Stimulated activated CD8-positive, alpha-beta memory T cell treated with anti-CD3 and anti-CD28 coated beads, Interleukin-7, amount 100 ng/mL, for 4 hours (primary cell): ENCODE measurements at regions not wholly inside any gene's neighbourhood (a gene's known extent, or its start where the extent isn't known, plus 50 kb on each side); places are given as distances from the start of the nearest gene placed in this dataset.

Experiments
- DNase-seq, 2 donors: peaks; one replicate each; pipeline ENCODE4 v3.0.0-alpha.2; 2020; ENCODE audit warnings: low read depth in 2 of 2

DNA sequence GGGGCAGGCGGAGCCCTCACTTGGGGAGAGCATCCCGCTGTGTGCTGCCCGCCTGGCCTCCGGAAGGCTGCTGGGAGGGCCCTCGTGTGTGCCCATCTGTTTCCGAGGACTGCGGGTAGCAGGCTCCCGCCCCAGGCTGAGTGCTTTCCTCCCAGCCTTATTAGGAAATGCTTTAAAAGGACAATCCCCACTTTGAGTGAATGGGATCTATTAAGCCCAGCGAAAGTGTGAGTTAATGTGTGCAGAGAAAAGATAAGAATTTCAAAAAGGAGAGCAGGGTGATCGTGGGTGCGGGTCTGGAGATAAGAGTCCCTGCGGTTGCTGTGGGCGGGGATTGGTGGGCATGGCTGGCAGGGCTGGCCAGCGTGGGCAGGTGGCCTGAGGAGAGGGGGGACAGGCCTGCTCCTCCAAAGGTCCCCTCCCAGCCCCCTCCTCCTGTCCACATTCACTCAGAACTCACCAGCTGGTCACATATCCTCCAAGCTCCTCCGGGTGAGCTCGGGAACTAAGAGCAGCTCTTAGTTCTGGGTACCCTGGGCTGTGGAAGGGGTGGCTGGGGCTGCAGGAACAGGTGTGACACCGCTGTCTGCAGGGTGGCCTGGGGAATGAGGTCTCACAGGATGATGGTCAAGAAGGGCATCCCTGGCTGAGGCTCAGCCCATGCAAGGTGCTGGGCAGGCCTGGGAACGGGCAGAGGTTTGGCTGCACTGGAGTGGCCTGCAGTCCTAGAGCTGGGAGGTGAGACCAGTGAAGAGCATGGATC lies 1260.3 kb downstream of the BRD1 start:
- no peak for DNase-seq

- DNase-seq = no peak
These were observed 1260.9 kb downstream of the BRD1 start for GRCh38 chr22:48566741-48567140.

DNA sequence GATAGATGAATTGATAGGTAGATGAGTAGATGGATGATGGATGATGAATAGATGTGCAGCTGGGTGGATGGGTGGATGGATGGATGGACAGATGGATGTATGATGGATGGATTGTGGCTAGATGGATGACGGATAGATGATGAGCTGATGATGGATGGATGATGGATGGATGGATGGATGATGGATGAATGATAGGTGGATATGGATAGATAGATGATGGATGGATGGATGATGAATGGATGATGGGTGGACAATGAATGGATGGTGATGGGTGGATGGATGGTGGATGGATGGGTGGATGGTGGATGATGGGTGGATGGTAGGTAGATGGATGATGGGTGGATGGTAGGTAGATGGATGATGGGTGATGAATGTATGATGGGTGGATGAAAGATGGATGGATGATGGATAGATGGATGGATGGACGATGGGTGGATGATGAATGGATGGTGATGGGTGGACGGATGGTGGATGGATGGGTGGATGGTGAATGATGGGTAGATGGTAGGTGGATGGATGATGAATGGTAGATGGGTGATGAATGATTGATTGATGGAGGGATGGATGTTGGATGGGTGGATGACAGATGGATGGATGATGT lies 1261.7 kb downstream of the BRD1 start:
- DNase-seq = no peak

DNA sequence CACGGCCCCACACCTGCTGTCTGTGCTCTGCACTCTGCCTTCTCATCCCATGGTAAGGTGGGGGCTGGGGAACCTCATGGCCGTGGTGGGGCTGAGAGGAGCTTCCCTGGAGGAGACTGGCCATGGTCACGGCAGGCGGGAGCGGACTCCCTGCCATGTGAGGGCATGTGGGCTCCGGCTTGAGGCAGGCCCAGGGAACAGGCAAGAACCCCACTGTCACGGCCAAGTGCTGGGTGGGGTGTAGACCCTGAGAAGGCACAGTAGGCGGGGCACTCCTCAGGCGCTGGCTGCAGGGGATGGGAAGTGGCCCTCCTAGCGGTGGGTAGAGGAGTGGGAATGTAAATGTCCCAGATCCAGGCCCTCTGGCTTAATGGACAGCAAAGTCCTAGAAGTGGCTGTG lies 1262.7 kb downstream of the BRD1 start:
- no peak for DNase-seq

DNA sequence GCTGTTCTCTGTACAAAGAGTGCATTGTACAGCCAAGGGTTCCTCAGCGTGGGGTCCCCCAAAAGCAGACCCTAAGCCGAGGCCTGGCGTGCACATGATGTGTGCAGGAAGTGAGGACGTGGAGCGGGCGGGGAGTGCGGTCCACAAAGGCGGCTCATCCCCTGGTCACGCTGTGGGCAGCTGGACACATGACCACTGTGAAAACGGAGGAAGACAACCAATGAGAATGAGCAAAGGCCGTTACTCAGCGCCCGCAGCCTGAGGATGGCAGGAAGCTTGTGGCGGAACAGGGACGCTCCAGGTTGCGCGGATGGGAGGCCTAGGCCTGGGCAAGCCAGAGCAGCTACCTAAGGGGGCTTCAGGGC lies 1263.7 kb downstream of the BRD1 start:
- DNase-seq = no peak

DNA sequence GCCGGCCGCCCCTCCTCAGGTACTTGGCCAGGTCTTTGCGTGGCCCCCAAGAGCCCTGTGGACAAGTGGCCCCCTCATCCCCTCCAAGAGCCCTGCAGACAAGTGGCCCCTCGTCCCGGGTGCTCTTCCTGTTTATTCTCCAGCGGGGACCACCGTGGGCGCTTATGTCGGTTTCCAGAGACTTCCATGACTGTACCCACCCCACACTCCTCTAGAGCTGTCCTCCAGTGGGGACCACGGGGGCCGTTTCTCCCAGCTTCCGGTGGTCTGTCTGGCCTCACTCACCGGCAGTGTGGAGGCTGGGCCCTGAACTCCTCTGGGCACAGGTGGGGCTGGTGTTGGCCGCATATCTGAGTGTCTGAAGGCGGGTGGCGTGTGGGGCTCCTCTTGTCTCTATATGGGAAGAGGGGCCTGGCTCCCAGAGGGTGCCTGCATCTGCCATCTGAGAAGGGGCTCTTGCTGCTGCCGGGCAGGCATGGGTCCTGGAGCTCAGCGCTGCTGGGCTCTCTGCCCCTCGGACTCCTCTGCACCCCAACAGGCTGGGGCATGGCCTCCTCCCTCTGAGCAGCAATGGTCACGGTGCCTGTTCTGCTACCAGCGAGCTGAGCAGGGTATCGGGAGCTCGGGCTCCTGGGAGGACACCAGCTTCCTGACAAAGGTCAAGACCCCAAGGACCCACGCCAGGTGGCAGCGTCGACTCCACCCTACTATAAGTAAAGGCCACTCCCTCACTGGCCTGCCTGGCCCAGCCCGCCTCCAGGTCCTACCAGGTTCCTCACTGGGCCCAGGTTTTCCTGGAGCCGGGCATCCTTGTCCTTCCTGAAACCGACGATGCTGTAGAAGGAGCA lies 1264.3 kb downstream of the BRD1 start:
- no peak for DNase-seq

DNA sequence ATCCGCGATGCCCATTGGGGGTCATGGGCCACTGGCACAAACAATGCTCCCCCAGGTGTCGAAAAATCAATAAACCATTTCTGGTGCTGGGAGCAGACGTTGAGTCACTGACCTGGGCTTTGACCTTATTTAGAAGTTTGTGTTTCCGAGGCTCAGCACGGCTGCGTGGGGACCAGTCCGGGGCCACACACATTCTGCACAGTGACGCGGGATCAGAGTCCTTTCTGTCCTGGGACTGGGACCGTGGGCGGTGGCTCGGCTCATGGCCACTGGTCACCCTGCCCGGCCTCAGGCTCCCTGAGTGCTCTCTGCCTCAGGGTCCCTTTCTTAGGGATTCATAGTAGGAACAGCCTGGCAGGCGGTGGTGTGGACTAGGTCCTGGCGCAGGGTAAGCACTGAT lies 1266.0 kb downstream of the BRD1 start:
- DNase-seq = no peak

DNA sequence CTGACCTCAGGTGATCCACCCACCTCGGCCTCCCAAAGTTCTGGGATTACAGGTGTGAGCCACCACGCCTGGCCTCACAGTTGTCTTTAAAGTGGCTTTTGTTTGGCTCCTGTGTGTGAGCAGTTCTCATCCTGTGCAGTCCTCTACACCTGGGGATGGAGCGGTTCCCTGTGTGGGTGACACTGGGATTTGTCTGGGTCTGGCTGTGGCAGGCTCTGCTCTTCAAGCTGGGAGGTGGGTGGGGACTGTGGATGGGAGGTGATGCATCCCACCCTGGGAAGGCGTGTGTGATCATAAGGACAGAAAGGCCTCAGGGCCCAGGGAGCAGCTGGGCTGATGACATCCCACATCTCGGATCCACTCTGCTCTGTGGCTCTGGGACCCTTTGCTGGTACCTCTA lies 1266.8 kb downstream of the BRD1 start:
- DNase-seq = no peak

DNA sequence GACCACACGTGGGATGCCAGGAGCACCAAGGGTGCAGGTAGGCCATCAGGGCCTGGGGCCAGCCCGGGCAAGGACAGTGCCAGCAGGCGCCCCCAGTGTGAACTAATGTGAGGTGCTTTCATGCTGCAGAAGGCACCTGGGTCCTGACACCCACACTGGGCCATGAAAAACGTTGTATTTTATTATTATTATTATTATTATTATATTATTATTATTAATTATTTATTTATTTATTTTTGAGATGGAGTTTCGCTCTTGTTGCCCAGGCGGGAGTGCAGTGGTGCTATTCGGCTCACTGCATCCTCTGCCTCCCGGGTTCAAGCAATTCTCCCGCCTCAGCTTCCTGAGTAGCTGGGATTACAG lies 1267.3 kb downstream of the BRD1 start:
- DNase-seq = no peak

- no peak for DNase-seq
These were observed 1267.9 kb downstream of the BRD1 start for GRCh38 chr22:48559647-48560388.

DNA sequence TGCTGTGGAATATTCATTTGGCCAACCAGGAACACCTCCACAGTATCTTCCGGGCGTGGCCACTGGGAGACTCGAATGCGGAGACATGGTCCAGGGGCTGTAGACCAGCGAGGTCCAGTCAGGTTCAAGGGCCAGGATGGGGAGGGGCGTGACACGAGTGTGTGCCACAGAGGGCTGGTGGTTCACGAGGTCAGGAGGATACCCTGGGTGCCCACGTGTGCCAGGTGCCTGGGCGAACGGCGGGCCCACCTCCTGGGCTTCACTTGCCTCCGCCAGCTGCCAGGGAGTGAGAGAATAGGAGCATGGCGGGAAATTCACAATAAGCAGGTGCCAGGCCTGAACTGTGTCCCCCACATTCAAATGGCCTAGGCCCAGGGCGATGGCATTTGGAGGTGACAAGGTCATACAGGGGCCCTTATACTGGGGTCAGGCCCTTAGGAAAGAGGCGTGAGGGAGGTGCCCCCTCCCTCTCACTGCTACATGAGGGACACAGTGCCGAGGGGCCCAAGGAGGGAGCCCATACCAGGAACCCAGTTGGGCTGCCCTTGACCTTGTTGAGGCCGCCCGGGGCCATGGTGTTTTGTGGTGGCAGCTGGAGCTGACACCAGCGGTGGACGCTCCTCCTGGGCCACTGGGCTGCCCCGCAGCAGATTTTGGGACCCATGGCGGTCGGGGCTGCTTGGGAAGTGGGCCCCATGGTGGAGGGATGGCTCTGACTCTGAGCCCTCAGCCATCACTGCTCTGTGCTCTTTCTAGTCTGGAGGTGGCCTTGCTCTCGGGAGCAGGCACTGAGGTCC lies 1268.9 kb downstream of the BRD1 start:
- no peak for DNase-seq

- DNase-seq = no peak
These were observed 1269.7 kb downstream of the BRD1 start for GRCh38 chr22:48558016-48558415.

- DNase-seq = no peak
These were observed 1270.2 kb downstream of the BRD1 start for GRCh38 chr22:48557473-48557872.

GRCh38 chr22:48556751-48557150 lies 1270.9 kb downstream of the BRD1 start:
- DNase-seq = no peak

- DNase-seq = no peak
These were observed 1271.5 kb downstream of the BRD1 start for GRCh38 chr22:48556222-48556621.

GRCh38 chr22:48555606-48556005 lies 1272.1 kb downstream of the BRD1 start:
- no peak for DNase-seq

DNA sequence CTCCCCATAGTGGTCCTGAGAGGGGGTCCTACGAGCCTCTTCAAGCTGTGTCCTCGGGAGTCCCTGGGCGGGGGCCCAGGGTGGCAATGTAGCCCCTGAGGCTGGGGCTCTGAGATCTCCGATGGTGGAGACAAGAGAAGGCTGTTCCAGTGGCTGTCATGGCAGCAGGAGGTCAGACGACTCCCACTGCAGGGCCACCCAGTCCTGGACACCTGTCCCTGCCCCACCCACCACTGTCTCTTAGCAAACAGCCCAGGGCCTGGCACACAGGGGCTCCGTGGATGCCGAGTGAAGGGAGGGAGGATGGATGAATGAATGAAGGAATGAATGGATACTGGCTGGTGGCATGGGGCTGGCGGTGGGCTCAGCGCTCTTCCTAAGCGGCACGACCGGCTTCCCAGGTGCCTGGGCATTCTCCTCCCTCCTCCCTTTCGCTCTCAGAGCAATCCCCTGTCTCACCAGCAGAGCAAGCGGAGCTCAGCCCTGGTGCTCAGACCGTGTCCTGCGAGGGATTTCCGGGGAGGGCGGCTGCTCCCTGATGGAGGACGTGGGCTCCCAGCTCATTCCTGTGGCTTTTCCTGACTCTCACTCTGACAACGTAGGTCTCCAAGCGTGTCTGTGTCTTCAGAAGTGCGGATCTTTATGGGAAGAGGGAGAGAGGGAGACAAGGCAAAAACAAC lies 1272.6 kb downstream of the BRD1 start:
- DNase-seq = no peak

DNA sequence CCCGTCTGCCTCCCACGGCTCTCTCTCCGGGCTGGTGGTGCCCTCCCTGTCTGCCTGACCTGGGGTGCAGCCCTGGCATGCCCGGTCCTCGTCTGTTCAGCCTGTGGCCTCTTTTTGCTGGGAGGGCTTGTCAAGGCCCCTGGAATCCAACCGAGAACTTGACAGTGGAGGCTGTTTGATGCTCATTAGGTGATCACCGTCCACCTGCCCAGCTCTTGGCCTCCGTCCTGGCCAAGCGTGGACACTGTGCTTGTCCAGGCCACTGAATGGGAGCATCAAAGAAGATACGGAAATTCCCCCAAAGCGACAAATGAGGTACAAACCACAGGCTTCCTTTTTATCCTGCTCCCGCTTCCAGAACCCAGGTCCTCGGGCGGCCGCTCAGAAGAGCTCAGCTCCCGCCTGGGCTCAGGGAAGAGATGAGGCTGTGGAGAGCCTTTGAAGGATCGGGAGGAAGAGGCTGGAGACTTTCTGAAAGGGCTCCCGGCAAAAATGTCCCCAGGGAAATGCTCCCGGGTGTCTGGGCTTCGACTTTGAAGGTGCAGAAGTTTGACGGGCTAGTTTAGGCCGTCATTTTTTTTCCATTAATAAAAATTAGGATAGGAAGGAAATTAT lies 1273.9 kb downstream of the BRD1 start:
- DNase-seq = no peak

DNA sequence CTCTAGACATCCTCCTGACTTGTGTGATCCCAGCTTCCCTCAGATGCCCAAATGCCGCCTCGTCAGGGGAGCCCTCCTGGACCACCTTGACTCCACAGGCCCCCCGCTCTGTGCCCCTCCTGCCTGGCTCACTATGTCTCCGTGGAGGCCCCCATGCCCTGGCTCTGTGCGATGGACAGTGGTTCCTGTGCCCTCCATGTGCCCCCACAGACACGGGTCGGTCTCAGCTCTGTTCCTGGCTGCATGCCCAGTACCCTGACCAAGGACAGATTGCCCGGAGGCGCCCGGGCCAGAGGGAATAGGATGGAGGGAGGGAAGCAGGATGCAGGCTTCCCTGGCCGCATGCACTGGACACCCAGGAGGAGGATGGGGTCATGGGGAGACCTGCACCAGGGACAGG lies 1274.6 kb downstream of the BRD1 start:
- DNase-seq = no peak

GRCh38 chr22:48551716-48552268 lies 1275.9 kb downstream of the BRD1 start:
- DNase-seq = no peak
